Endothelial cell of umbilical vein (primary cell): ENCODE measurements at regions not wholly inside any gene's neighbourhood (a gene's known extent, or its start where the extent isn't known, plus 50 kb on each side); places are given as distances from the start of the nearest gene placed in this dataset.

Source experiments
- BruUV-seq: library from RNA; stranded (reverse); fragments of 400-500 nt; replicated peaks from 2 replicates; lab custom pipeline; 2021; lab: Mats Ljungman, UMichigan
- CTCF ChIA-PET: fragments of 300-600, 350-600 bp; sonication (Branson Sonifier 250); formaldehyde crosslinking; loops from one replicate; lab custom pipeline; 2021; ENCODE audit warnings: antibody characterized with exemption, inconsistent platforms; lab: Charles Lee
- POLR2A ChIA-PET: fragments of 300-600, 350-600 bp; sonication (Branson Sonifier 250); formaldehyde crosslinking; loops from one replicate; lab custom pipeline; 2021; ENCODE audit warnings: antibody characterized with exemption, inconsistent platforms; lab: Charles Lee
- DNase-seq: peaks from one replicate; pipeline ENCODE4 v3.0.0-alpha.2; 2011; ENCODE audit warnings: low read depth, low spot score
- FAIRE-seq: peaks from 2 replicates; lab custom pipeline; 2011; peaks lifted over from hg19 to GRCh38; lab: Jason Lieb, UNC
- H2AFZ ChIP-seq: 2 replicates; pipeline ENCODE4 v1.6.0; 2012; ENCODE audit warnings: low read depth, low read length, control low read depth, inconsistent platforms
- H3K27ac ChIP-seq: 2 replicates; pipeline ENCODE4 v1.5.1; 2011; ENCODE audit warnings: low read depth, mild to moderate bottlenecking, control low read depth, low read length, moderate library complexity; ENCODE audit not compliant: insufficient read depth
- H3K27me3 ChIP-seq, 2 experiments: 2 replicates each; pipeline versions ENCODE4 v1.6.0 to v1.6.1; 2011; ENCODE audit warnings: low read length in 2 of 2, mixed read lengths in 1 of 2; ENCODE audit not compliant: control insufficient read depth in 2 of 2, insufficient read depth in 2 of 2
- H3K36me3 ChIP-seq, 2 experiments: 2 replicates in 1 of 2; 3 replicates in 1 of 2; pipeline ENCODE4 v1.5.1; 2011; ENCODE audit warnings: low read length in 2 of 2, mild to moderate bottlenecking in 1 of 2, moderate library complexity in 1 of 2; ENCODE audit not compliant: control insufficient read depth in 2 of 2, insufficient read depth in 2 of 2; ENCODE audit errors: extremely low read depth in 1 of 2
- H3K4me1 ChIP-seq: 3 replicates; pipeline ENCODE4 v1.5.1; 2011; ENCODE audit warnings: mild to moderate bottlenecking, low read length; ENCODE audit not compliant: control insufficient read depth, insufficient read depth; ENCODE audit errors: extremely low read depth
- H3K4me2 ChIP-seq: 2 replicates; pipeline ENCODE4 v1.6.1; 2011; ENCODE audit warnings: low read length, control low read depth, mixed read lengths; ENCODE audit not compliant: insufficient read depth
- H3K4me3 ChIP-seq, 3 experiments: fragments of 200-600 bp in 1 of 3; sonication (generic), shearing (Covaris generic) in 1 of 3; replicated peaks in 1 of 3; 2 replicates each; pipeline ENCODE4 v1.5.1; 2011 to 2016; ENCODE audit warnings: control low read depth in 3 of 3, low read length in 3 of 3, mild to moderate bottlenecking in 2 of 3, inconsistent platforms in 1 of 3, low read depth in 1 of 3, moderate library complexity in 1 of 3; ENCODE audit not compliant: insufficient read depth in 1 of 3
- H3K79me2 ChIP-seq: 2 replicates; pipeline ENCODE4 v1.6.0; 2012; ENCODE audit warnings: low read length, inconsistent platforms; ENCODE audit not compliant: control insufficient read depth, insufficient read depth
- H3K9ac ChIP-seq: replicated peaks from 2 replicates; pipeline ENCODE3; 2011; ENCODE audit warnings: low read length, control low read depth; ENCODE audit not compliant: insufficient read depth; ENCODE audit errors: extremely low read depth
- H3K9me1 ChIP-seq: replicated peaks from 3 replicates; pipeline ENCODE4 v1.6.0; 2011; ENCODE audit warnings: mild to moderate bottlenecking, low read length; ENCODE audit not compliant: control insufficient read depth, insufficient read depth; ENCODE audit errors: extremely low read depth
- H3K9me3 ChIP-seq: replicated peaks from 2 replicates; pipeline ENCODE4 v1.5.1; 2012; ENCODE audit warnings: low read length, inconsistent platforms; ENCODE audit not compliant: control insufficient read depth, insufficient read depth
- H4K20me1 ChIP-seq: replicated peaks from 2 replicates; pipeline ENCODE3; 2011; ENCODE audit warnings: mild to moderate bottlenecking, low read length; ENCODE audit not compliant: control insufficient read depth, insufficient read depth; ENCODE audit errors: extremely low read depth
- CTCF ChIP-seq, 2 donors: IDR thresholded peaks; 1 replicate in 1 of 2; 2 replicates in 1 of 2; pipeline ENCODE4 v1.5.1; 2011; ENCODE audit warnings: low read length in 2 of 2, mild to moderate bottlenecking in 2 of 2, moderate library complexity in 2 of 2, control low read depth in 1 of 2, inconsistent platforms in 1 of 2, low read depth in 1 of 2; ENCODE audit not compliant: insufficient read depth in 1 of 2; ENCODE audit errors: extremely low read depth in 1 of 2
- EZH2 ChIP-seq: IDR thresholded peaks from 2 replicates; pipeline ENCODE4 v1.6.1; 2012; ENCODE audit warnings: borderline replicate concordance, low read depth, mild to moderate bottlenecking, moderate library complexity, low read length, inconsistent platforms; ENCODE audit not compliant: severe bottlenecking
- FOS ChIP-seq: IDR thresholded peaks from 2 replicates; pipeline ENCODE4 v1.6.1; 2011; ENCODE audit warnings: mild to moderate bottlenecking, low read length, moderate library complexity, borderline replicate concordance; ENCODE audit not compliant: insufficient read depth
- GATA2 ChIP-seq: IDR thresholded peaks from 2 replicates; pipeline ENCODE4 v1.7.0; 2011; ENCODE audit warnings: low read depth, mild to moderate bottlenecking, moderate library complexity, mixed read lengths, low read length; ENCODE audit not compliant: insufficient read length, insufficient read depth
- JUN ChIP-seq: IDR thresholded peaks from 2 replicates; pipeline ENCODE4 v1.6.1; 2011; ENCODE audit warnings: borderline replicate concordance, low read depth; ENCODE audit not compliant: insufficient read length, insufficient read depth
- MAX ChIP-seq: IDR thresholded peaks from 2 replicates; pipeline ENCODE4 v1.6.1; 2011; ENCODE audit not compliant: insufficient read depth, insufficient read length
- MYC ChIP-seq: IDR thresholded peaks from one replicate; pipeline ENCODE4 v1.6.1; 2011; ENCODE audit warnings: mild to moderate bottlenecking, low read depth, low read length
- POLR2A ChIP-seq: IDR thresholded peaks from 2 replicates; pipeline ENCODE4 v1.6.1; 2012; ENCODE audit warnings: low read depth, mild to moderate bottlenecking, control low read depth, low read length
- POLR2AphosphoS5 ChIP-seq: IDR thresholded peaks from 2 replicates; pipeline ENCODE4 v1.6.1; 2012; ENCODE audit warnings: low read depth, mild to moderate bottlenecking, control low read depth, low read length, moderate library complexity; ENCODE audit not compliant: insufficient read depth
- dilution Hi-C: fragments of 300-500 bp; cut with MboI; formaldehyde crosslinking; loops from one replicate; pipeline ENCODE4 v1.15.0; 2019; ENCODE audit warnings: low sequenced_read_pairs; ENCODE audit not compliant: extremely low pct_ligation_motif_present
- intact Hi-C: fragments of 100-400 bp; cut with micrococcal nuclease; formaldehyde crosslinking; loops from one replicate; pipeline ENCODE4 v1.10.0; 2022

- Histone ChIP-seq H2AFZ (no peak overlapping the region), H3K9me3 (no peaks in the 10 kb centered on the region), H3K27me3 (no peaks in the 10 kb centered on the region), H3K36me3 (no peaks in the 10 kb centered on the region), H3K27ac (no peak overlapping the region), H4K20me1 (no peaks in the 10 kb centered on the region), H3K9ac (no peak overlapping the region), H3K4me1 (peaks cover 15% of the 10 kb centered on the region), H3K4me2 (no peak overlapping the region), H3K79me2 (no peaks in the 10 kb centered on the region), H3K4me3 (no peak overlapping the region), H3K9me1 (no peaks in the 10 kb centered on the region)
- no peak for FAIRE-seq
- no TSS peak for BruUV-seq
- intact Hi-C loops = loop anchor here (5.0 kb wide), 1 partner anchor 86 kb away; no protein-coding TSS in a partner anchor
- no peak for DNase-seq
- dilution Hi-C loops = no loop called here
- CTCF ChIA-PET = no interaction called here
- POLR2A ChIA-PET = no interaction called here
- TF ChIP-seq FOS = no peak
- TF ChIP-seq MAX = no peak
- TF ChIP-seq MYC = no peak
- TF ChIP-seq CTCF (IDR thresholded peaks at IDR 0.05; ENCODE audit: extremely low read depth in 1 of 2, insufficient read depth in 1 of 2, low read depth in 1 of 2, low read length in 2 of 2) = no peak
- no peak for TF ChIP-seq POLR2A
- TF ChIP-seq POLR2AphosphoS5 = no peak
- no peak for TF ChIP-seq EZH2
- TF ChIP-seq JUN = no peak
- TF ChIP-seq GATA2 = no peak
Measured at GRCh38 chr7:32673275-32673983, 178.1 kb downstream of the AVL9 start.
